Tibial nerve (tissue), 4 donors: ENCODE measurements at regions not wholly inside any gene's neighbourhood (a gene's known extent, or its start where the extent isn't known, plus 50 kb on each side); places are given as distances from the start of the nearest gene placed in this dataset.
"Not testable (repeated sequence)": the region's sequence is repeated elsewhere in the genome, so short reads cannot be mapped to it uniquely, and the experiment has no call there.

Experiments
- DNase-seq, 2 donors: peaks; one replicate each; pipeline ENCODE4 v3.0.0-alpha.2; 2019; ENCODE audit warnings: low spot score in 2 of 2
- H3K27ac ChIP-seq, 4 donors: fragments of 200-600 bp; sonication (generic) in 3 of 4; one replicate each; pipeline ENCODE4 v1.5.1; 2017 to 2019; ENCODE audit warnings: mild to moderate bottlenecking in 1 of 4
- H3K27me3 ChIP-seq, 2 donors: fragments of 200-600 bp; sonication (generic) in 1 of 2; one replicate each; pipeline versions ENCODE4 v1.5.1 to v1.6.0; 2017 to 2019
- H3K36me3 ChIP-seq, 3 donors: fragments of 200-600 bp; sonication (generic); one replicate each; pipeline ENCODE4 v1.5.1; 2018 to 2019
- H3K4me1 ChIP-seq, 4 donors: fragments of 200-600 bp; sonication (generic) in 3 of 4; one replicate each; pipeline ENCODE4 v1.5.1; 2017 to 2019
- H3K4me3 ChIP-seq, 4 donors: fragments of 200-600 bp; sonication (generic) in 3 of 4; one replicate each; pipeline ENCODE4 v1.5.1; 2017 to 2019; ENCODE audit warnings: mild to moderate bottlenecking in 1 of 4, moderate library complexity in 1 of 4
- H3K9me3 ChIP-seq, 4 donors: fragments of 200-600 bp; sonication (generic) in 3 of 4; one replicate each; pipeline ENCODE4 v1.5.1; 2017 to 2019
- EP300 ChIP-seq, 2 donors: sonication (generic); formaldehyde crosslinking; IDR thresholded peaks; one replicate each; pipeline ENCODE4 v1.6.1; 2017; ENCODE audit warnings: antibody characterized with exemption in 2 of 2, mild to moderate bottlenecking in 1 of 2
- POLR2A ChIP-seq, 2 donors: fragments of 450-650 bp; IDR thresholded peaks; one replicate each; pipeline ENCODE4 v1.6.1; 2017; ENCODE audit warnings: antibody characterized with exemption in 2 of 2, mild to moderate bottlenecking in 2 of 2, moderate library complexity in 2 of 2
- WGBS, 2 donors: methylation state at CpG; one replicate each; pipeline ENCODE4 v1.1.5; 2018; 5-methylcytosine and 5-hydroxymethylcytosine counted together
- TF ChIP-seq, protein P1 (sequence below), 5 experiments: fragments of 200-600 bp in 3 of 5; fragments of 450-650 bp in 2 of 5; sonication (generic) in 3 of 5; IDR thresholded peaks; one replicate each; pipeline ENCODE4 v1.5.1; 2016 to 2019; ENCODE audit warnings: antibody characterized with exemption in 5 of 5, mild to moderate bottlenecking in 3 of 5, moderate library complexity in 2 of 5

DNA sequence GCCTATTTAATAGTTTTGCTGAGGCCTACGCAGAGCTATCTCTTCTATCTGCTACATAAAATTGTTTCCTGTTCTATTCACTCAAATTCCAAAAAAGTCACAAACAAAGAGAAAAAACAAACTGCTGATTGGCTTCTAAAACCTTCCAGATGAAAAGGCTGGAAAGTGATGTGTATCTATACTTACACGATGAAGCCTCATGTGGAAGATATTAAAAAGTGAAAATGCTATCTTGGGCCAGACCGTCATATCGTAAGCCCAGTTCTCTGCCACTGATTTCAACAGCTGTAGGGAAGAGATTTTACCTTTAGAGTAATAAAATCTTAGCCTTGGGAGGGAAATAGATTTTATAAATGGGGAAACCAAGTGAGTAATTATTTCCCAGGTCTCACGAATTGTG, 394.8 kb downstream of the KIF20B start:
- TF ChIP-seq POLR2A (IDR thresholded peaks at IDR 0.05) = no peak
- no peak for TF ChIP-seq EP300 (IDR thresholded peaks at IDR 0.05)
- TF ChIP-seq, protein P1, sequence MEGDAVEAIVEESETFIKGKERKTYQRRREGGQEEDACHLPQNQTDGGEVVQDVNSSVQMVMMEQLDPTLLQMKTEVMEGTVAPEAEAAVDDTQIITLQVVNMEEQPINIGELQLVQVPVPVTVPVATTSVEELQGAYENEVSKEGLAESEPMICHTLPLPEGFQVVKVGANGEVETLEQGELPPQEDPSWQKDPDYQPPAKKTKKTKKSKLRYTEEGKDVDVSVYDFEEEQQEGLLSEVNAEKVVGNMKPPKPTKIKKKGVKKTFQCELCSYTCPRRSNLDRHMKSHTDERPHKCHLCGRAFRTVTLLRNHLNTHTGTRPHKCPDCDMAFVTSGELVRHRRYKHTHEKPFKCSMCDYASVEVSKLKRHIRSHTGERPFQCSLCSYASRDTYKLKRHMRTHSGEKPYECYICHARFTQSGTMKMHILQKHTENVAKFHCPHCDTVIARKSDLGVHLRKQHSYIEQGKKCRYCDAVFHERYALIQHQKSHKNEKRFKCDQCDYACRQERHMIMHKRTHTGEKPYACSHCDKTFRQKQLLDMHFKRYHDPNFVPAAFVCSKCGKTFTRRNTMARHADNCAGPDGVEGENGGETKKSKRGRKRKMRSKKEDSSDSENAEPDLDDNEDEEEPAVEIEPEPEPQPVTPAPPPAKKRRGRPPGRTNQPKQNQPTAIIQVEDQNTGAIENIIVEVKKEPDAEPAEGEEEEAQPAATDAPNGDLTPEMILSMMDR (IDR thresholded peaks at IDR 0.05) = no peak
- Histone ChIP-seq H3K27ac (no peak overlapping the region), H3K4me3 (no peak overlapping the region), H3K4me1 (no peaks in the 10 kb centered on the region), H3K9me3 (no peaks in the 10 kb centered on the region), H3K36me3 (no peaks in the 10 kb centered on the region), H3K27me3 (no peaks in the 10 kb centered on the region)
- WGBS, 2 donors = 59 to 63% methylated on average over 5 of the region's 5 CpGs
- DNase-seq = no peak

DNA sequence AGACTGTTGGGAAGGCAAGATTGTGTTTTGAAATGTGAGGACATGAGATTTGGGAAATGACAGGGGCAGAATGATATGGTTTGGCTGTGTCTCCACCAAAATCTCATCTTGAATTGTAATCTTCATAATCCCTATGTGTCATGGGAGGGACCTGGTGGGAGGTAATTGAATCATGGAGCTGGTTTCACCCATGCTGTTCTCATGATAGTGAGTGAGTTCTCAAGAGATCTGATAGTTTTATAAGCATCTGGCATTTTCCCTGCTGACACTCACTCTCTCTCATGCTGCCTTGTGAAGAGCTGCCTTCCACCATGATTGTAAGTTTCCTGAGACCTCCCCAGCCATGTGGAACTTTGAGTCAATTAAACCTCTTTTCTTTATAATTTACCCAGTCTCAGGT, 406.2 kb downstream of the KIF20B start:
- not testable (repeated sequence) for H3K36me3 ChIP-seq, H3K4me1 ChIP-seq, DNase-seq

GRCh38 chr10:90111671-90112070, 410.3 kb downstream of the KIF20B start:
- H3K4me1 ChIP-seq = no peaks in the 10 kb centered on the region
- H3K27ac ChIP-seq = no peak overlapping the region
- TF ChIP-seq, protein P1 (IDR thresholded peaks at IDR 0.05) = no peak
- TF ChIP-seq EP300 (IDR thresholded peaks at IDR 0.05) (no peak), POLR2A (IDR thresholded peaks at IDR 0.05) (no peak)
- no peak for DNase-seq
- H3K36me3 ChIP-seq = no peaks in the 10 kb centered on the region
- H3K9me3 ChIP-seq = no peaks in the 10 kb centered on the region
- 28 to 52% methylated on average over 1 of the region's 1 CpG for WGBS, 2 donors
- H3K27me3 ChIP-seq = no peaks in the 10 kb centered on the region
- H3K4me3 ChIP-seq = no peak overlapping the region

More for the DNA sequence above, 406.2 kb downstream of the KIF20B start:
- H3K9me3 ChIP-seq, H3K4me3 ChIP-seq, H3K27ac ChIP-seq, H3K27me3 ChIP-seq: not testable (repeated sequence)

DNA sequence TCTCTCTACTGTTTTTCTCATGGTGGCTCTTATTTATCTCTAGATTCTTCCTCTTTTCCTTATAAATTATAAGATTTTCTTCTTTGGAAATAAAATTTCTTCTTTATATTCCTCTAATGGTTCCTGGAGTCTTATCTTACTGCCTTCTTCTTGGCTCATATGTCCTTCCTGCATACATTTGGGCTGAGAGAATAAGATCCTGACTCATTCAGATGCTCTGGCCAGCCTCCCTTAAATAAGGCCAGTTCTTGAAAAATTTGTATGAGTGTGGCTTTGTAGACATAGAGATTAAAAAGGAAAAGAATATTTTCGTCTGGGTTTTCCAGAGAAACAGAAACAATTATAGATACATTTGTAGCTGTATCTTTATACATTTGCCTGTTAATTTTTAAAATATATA, 411.3 kb downstream of the KIF20B start:
- H3K27ac ChIP-seq = no peak overlapping the region
- WGBS, 2 donors = 68 to 76% methylated on average over 1 of the region's 1 CpG
- H3K9me3 ChIP-seq = no peaks in the 10 kb centered on the region
- H3K4me1 ChIP-seq = no peaks in the 10 kb centered on the region
- H3K4me3 ChIP-seq = no peak overlapping the region
- TF ChIP-seq EP300 (IDR thresholded peaks at IDR 0.05) = no peak
- TF ChIP-seq POLR2A (IDR thresholded peaks at IDR 0.05) = no peak
- TF ChIP-seq, protein P1 (IDR thresholded peaks at IDR 0.05) = no peak
- no peaks in the 10 kb centered on the region for H3K27me3 ChIP-seq
- H3K36me3 ChIP-seq = no peaks in the 10 kb centered on the region
- no peak for DNase-seq

GRCh38 chr10:90118567-90118966, 417.2 kb downstream of the KIF20B start:
- 92 to 95% methylated on average over 5 to 6 of the region's 6 CpGs for WGBS, 2 donors
- H3K27ac ChIP-seq, DNase-seq, H3K4me1 ChIP-seq, H3K4me3 ChIP-seq, H3K36me3 ChIP-seq, H3K27me3 ChIP-seq: not testable (repeated sequence)
- H3K9me3 ChIP-seq = peaks cover 0 to 18% (median 0%) of the 10 kb centered on the region in 4 donors

DNA sequence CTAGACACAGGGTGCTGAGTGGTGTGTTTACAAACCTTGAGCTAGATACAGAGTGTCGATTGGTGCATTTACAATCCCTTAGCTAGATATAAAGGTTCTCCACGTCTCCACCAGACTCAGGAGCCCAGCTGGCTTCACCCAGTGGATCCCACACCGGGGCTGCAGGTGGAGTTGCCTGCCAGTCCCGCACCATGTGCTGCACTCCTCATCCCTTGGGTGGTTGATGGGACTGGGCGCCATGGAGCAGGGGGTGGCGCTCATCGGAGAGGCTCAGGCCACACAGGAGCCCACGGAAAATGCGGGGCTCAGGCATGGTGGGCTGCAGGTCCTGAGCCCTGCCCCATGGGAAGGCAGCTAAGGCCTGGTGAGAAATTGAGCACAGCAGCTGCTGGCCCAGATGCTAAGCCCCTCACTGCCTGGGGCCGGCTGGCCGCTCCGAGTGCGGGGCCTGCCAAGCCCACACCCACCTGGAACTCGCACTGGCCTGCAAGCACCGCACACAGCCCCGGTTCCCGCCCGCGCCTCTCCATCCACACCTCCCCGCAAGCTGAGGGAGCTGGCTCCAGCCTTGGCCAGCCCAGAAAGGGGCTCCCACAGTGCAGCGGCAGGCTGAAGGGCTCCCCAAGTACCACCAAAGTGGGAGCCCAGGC, 418.4 kb downstream of the KIF20B start:
- H3K4me1 ChIP-seq, DNase-seq, H3K27me3 ChIP-seq, H3K27ac ChIP-seq, H3K4me3 ChIP-seq, H3K36me3 ChIP-seq: not testable (repeated sequence)
- WGBS, 2 donors = 95 to 97% methylated on average over 15 to 21 of the region's 21 CpGs
- peaks cover 0 to 18% (median 0%) of the 10 kb centered on the region in 4 donors for H3K9me3 ChIP-seq
